GM18520 (cell line): ENCODE measurements at regions not wholly inside any gene's neighbourhood (a gene's known extent, or its start where the extent isn't known, plus 50 kb on each side); places are given as distances from the start of the nearest gene placed in this dataset.
"Not testable (repeated sequence)": the region's sequence is repeated elsewhere in the genome, so short reads cannot be mapped to it uniquely, and the experiment has no call there.

Experiments used
- ATAC-seq: cut with Tn5 transposase; IDR thresholded peaks from one replicate; pipeline ENCODE4 v1.9.1; 2021; ENCODE audit not compliant: unreplicated experiment

GRCh38 chr4:149870008-149870407 lies 54.4 kb upstream of the IQCM start:
- no peak for ATAC-seq

DNA sequence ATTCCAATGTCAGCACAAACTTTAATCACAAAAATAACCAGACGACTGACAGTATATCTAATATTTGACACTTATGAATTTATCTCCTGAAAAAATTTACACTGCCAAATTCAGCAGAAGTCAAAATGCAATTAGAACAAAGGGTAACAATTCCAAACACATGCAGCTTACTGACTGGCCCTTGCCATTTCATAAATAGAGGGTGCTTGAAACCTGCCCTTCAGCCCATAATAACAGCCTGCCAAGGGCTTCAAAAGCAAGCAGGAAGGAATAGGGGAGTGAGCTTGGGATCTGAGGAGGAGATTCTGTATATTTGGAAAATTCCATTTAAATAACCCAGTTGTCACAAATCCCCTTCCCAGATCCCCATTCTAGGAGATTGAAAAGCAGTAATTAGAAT lies 66.1 kb upstream of the IQCM start:
- no peak for ATAC-seq

DNA sequence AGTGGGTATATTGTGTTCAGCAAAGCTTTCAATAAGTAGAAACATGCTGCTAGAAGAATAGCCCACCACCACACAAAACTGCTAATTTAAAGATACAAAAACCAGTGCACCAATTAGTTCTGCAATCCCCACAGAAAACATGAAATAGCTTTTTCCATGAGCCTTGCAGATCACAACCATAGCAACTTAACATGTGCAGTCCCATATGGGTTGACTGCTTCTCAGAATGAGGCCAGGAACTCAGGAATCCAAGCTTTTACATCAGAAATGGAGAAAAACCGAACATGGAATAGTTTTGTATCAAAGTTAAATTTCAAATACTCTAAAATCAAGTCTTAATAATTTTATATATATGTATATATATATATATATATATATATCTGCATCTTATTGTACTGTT lies 66.6 kb upstream of the IQCM start:
- ATAC-seq = no peak

DNA sequence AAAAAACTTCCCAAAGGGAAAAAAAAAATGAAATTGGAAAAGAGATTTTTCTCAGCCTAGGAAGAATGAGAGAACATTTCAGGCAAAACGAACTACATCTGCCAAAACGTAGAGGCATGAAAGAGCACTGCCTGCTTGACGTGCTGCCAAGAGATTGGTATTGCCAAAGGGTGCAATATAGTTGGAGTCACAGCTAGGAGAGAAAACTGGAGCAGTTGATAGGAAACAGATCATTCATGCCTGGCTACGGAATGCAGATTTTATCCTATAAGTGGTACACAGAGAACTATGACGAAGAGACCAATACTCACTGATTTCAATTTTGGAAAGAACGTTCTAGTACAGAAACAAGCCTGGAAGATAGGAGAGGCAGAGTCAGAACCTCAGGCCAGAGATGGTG lies 68.4 kb upstream of the IQCM start:
- ATAC-seq = no peak

DNA sequence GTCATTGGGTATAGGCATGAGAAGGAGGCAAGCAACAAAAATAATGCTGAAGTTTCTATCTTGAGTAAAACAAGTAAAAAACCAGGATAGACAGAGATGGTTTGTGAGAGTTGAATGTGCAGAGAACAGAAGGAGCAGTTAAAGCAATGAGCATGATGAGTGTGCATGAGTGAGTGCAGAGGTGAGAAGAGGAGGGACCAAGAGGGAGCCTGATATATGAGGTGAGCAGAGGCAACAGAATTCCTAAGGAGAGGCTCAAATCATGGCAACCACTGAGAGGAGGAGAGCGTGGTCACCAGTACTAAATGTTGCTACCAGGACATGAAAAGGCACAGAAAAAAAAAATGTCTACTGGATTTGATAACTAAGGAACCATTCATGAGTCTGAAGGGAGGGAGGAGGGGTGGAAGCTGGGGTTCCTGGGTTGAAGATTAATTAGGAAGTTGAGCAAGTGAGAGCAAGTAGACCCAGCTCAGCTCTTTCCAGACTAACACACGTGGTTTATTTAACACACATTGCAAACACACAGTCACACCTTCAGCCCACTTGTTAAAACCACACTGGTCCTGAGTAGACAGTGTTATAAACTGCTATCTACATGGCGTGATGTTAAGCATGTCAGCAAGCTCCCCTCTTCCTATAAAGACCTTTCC lies 69.0 kb upstream of the IQCM start:
- ATAC-seq = peak; percentile 90

DNA sequence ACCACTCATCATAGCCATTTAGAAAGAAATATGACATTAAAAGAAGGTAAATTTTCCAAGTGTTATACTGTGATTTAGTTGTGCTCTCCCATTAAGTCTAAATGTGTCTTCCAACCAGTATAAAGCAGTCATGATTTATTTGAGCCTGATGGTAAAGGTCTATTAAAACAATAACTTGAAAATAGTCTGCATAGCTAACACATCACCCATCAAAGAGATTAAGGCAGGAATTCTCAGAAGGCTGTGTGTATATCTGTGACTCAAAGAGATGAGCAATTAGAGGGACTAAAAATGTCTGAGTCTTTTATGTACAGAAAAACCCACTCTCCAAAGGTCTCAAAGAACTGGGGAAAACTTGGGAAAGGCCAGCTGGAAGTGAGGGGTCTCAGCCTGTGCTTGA lies 70.3 kb upstream of the IQCM start:
- ATAC-seq = no peak

DNA sequence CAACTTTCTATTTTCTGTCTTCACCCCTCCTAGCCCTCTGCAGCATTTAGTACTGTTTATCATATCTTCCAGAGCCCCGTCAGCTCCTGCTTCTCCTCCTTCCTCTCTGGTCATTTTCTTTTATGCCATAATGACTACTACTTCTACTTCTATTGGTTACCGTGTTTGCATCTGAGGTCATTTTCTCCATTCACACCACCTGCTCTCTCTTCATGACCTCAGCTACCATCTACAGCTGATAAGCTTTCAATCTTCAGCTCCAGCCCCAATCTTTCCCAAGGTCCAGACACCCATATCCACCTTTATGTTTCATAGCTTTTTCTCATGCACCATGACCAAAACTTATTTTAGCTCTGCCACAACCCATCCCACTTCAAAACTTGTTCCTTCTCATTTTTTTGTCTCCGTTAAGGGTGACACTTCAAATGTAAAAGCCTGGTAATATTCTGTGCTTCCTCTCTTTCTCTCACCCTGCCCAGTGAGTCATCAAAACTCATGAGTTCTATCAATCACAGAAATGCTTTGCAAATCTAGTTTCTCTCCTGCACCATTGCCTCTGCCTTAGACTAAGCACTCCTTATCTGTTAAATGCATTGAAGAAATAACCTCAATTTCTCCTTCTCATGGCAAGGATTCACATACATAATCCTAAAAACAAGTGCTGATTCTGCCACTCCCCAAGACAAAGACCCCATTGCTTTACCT lies 71.3 kb upstream of the IQCM start:
- ATAC-seq = peak; percentile 31

DNA sequence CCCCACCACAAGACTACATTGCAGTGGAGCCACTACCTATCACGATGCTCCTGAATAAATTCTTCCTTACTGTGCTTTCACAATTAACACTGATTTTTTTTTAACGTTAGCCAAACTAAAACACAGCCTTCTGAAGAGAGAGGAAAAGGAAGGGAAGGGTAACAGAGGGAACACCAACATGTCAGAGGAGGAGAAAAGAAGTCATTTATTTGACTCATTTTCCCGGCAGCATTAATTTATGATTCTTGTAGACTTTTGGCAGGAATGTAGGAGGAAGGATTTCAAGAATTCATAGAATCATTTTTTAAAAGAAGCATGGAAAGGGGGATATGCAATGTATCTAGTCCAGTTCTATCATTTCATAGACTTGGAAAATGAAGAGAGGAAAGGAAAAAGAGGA lies 74.3 kb upstream of the IQCM start:
- no peak for ATAC-seq

DNA sequence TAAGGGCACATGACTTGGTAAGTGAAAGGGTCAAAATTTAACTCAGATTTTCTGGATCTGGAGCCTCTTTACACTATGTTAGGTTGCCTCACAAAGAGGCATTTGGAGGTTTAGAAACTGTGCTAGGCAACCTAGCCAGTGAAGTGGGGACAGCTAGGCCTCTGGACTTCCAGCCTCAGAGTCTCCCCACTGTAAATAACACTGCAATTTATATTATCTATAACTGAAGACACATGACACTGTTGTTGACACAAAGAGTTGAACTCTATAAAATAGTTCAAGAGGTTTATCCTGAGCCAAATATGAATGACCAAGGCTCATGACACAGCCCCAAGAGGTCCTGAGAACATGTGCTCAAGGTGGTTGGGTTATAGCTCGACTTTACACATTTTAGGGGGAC lies 74.9 kb upstream of the IQCM start:
- no peak for ATAC-seq

DNA sequence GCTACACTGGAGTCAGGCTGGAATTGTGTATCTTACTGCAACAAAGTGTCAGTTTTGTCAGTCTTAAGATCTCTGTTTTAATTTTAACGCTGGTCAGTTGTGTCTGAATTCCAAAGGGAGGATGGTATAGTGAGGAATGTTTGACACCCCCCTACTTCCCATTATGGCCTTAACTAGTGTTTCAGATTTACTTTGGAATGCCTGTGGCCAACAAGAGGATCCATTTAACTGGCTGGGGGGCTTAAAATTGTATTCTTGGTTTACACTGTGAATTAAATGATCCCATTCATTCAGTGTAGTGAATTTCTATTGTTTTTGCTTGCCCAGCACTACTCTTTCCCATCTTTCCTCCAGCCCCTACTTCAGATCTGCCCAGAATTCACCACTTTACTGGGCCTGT lies 75.8 kb upstream of the IQCM start:
- no peak for ATAC-seq

GRCh38 chr4:149896432-149896831 lies 80.8 kb upstream of the IQCM start:
- no peak for ATAC-seq

DNA sequence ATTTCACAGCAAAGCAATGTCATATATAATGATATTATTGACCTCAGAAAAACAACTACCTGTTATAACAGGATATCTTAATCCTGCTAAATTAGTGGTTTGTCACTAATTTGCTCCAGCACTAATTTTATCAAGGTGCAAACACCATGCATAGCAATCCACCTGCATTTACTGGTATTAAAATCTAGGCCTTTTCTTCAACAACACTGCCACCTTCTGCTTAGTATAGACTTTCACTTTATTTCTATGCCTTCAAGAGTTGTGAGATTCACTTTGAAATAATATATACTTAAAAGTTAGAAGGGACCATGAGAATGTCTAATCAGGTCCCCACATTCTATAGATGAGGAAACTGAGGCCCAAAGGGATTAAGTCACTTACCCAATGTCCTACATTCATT lies 82.1 kb upstream of the IQCM start:
- ATAC-seq = no peak

- no peak for ATAC-seq
Measured at GRCh38 chr4:149901128-149901527, 85.5 kb upstream of the IQCM start.

DNA sequence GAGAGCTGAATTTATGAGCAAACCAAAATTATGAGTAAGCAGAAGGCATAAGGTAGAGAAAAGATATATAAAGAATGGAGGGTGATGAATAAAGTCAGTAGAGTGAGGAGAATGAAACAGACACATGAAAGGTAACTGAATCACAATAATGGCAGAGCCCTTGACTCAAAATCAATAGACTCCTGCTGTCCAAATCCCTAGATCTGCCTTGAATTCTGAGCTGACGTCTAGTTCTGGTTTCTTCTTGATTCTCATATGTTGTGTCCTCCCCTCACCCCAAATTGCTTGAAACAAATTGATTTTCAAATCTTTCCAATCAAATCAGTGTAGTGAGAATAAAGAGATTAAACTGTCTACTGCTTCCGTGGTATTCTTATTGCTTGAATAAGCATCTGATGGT lies 86.6 kb upstream of the IQCM start:
- ATAC-seq = no peak

DNA sequence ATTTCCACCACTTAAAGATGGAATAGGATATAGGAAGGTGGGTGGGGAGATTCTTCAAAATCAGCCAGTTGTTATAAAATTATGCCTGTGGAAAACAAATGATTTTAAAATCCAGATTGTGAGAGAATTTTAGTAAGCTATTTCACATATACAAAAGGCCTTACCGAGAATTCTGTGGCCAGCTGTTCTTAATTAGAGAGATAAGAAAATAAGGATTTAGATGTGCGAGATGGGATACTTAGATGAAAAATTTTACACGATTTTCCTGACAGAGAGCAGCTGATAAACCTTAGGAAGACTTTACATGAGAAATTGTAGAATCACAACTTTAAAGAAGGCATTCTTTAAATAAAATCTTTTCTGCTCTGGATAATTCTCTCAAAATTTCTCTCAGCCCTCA lies 94.5 kb upstream of the IQCM start:
- no peak for ATAC-seq

DNA sequence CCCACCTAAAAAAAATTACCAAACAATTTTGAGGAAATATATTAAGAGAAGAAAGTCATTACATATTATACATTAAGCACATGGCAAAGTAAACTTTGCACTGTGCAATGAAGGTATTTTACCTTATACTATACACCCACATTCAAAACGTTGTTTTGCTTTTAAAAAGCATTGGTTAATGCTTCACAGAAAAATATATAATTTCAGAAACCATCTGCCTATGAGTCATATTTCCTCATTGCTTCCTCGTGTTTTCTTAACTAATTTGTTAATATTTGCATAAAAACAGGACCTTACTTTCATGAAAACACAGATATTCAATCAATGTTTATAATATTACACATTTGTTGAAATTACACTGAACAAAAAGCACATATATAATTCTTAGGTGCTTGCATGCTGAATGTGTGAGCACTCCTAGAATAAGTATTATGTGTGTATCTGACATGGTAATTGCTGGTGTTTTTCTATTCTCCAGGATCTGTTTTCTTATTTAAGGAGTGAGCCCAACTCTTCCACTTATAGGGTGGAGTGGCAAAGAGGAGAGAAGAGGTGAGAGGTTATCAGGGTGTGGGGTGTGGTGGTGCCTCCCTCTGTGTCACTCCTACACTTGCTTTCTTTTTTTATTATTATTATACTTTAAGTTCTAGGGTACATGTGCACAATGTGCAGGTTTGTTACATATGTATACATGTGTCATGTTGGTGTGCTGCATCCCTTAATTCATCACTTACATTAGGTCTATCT lies 95.1 kb upstream of the IQCM start:
- no peak for ATAC-seq

DNA sequence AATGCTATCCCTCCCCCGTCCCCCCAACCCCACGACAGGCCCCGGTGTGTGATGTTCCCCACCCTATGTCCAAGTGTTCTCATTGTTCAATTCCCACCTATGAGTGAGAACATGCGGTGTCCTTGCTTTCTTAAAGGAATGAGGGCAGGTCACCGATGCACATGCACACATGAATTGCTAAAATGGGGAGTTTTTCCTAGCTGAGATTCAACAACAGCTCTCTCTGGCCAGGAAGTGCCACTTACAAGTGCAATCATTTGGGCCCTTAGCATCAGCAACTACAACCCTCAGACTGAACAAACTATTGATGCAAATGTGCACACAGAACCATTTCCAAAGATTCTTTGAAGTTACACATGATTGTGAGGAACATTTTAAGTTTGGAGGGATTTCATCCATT lies 95.7 kb upstream of the IQCM start:
- no peak for ATAC-seq

GRCh38 chr4:149912000-149912399 lies 96.4 kb upstream of the IQCM start:
- no peak for ATAC-seq

DNA sequence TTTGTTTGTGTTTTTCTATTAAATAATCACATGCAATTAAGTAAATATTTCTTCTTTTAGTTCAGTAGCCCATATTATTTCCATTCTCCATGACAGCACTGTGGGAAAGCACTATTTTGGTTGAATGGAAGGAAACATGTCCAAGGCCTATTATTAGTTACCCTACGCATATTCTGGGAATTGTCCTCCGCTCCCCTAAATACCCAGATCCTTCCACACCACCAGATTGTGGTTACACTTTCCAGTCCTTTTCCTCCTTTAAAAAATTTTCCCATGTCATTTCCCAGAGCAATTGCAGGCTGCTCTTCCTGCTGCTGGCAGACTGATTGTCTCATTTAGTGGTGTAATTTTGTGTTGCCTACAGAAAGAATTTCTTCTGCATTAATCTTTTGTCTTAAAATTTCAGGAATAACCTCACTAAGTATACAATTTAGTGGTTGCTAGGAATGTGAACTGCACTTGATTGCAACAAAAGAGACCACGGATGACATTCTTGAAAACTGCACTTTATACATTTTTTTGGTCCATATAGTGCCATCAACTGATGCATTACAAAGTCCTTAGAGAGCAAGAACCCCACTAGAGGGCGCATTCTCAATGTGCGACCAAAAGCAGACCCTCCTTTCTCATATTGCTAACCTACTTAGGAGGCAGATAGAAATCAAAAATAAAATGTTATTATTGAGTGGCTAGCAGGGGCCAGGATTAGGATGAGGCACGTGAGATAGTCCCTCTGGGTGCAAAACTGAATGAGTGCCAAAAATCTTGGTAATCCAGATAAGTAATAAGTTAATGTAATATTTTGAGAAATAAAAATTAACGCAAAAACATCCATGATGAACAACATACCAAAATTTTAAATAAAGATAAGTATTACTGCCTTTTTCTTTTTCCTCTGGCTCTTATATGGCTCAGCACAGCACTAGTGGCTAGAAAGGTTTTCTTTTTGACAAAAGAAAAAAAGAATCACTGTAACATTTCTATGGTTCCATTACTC lies 98.8 kb upstream of the IQCM start:
- peak; percentile 72 for ATAC-seq

DNA sequence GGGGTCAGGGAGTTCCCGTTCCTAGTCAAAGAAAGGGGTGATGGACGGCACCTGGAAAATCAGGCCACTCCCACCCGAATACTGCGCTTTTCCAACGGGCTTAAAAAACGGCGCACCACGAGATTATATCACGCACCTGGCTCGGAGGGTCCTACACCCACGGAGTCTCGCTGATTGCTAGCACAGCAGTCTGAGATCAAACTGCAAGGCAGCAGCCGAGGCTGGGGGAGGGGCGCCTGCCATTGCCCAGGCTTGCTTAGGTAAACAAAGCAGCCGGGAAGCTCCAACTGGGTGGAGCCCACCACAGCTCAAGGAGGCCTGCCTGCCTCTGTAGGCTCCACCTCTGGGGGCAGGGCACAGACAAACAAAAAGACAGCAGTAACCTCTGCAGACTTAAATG lies 100.1 kb upstream of the IQCM start:
- not testable (repeated sequence) for ATAC-seq

GRCh38 chr4:149923736-149924135 lies 108.1 kb upstream of the IQCM start:
- no peak for ATAC-seq
